Vagina (tissue), 2 donors: ENCODE measurements at regions not wholly inside any gene's neighbourhood (a gene's known extent, or its start where the extent isn't known, plus 50 kb on each side); places are given as distances from the start of the nearest gene placed in this dataset.

Experiments
- POLR2A ChIP-seq, 2 donors: fragments of 450-650 bp; IDR thresholded peaks; one replicate each; pipeline ENCODE4 v1.6.1; 2017; ENCODE audit warnings: antibody characterized with exemption in 2 of 2, mild to moderate bottlenecking in 2 of 2, moderate library complexity in 2 of 2
- TF ChIP-seq, protein P1 (sequence below), 3 experiments: fragments of 450-650 bp in 2 of 3; fragments of 200-600 bp in 1 of 3; sonication (generic) in 1 of 3; IDR thresholded peaks; one replicate each; pipeline ENCODE4 v1.5.1; 2017 to 2019; ENCODE audit warnings: antibody characterized with exemption in 3 of 3, mild to moderate bottlenecking in 2 of 3, moderate library complexity in 2 of 3

DNA sequence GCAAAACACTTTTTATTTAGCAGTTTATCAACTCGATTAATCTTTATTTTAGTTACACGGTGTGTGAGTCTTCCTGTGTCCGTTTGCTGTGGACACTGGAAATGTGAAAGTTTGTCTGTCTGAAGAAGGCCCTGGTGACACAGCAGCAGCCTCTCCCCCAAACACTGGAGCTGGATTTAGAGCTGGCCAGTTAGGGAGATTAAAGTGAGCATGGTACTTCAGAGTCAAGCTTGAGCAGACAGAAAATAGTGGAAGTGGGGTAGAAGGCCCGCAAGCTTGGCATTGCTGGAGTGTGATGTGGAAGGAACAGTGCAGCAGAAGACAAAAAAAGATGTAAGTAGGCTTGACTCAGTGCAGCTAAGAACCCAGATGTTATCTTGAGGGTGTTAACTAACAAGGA is 85.9 kb downstream of the POM121L12 start:
- TF ChIP-seq, protein P1, sequence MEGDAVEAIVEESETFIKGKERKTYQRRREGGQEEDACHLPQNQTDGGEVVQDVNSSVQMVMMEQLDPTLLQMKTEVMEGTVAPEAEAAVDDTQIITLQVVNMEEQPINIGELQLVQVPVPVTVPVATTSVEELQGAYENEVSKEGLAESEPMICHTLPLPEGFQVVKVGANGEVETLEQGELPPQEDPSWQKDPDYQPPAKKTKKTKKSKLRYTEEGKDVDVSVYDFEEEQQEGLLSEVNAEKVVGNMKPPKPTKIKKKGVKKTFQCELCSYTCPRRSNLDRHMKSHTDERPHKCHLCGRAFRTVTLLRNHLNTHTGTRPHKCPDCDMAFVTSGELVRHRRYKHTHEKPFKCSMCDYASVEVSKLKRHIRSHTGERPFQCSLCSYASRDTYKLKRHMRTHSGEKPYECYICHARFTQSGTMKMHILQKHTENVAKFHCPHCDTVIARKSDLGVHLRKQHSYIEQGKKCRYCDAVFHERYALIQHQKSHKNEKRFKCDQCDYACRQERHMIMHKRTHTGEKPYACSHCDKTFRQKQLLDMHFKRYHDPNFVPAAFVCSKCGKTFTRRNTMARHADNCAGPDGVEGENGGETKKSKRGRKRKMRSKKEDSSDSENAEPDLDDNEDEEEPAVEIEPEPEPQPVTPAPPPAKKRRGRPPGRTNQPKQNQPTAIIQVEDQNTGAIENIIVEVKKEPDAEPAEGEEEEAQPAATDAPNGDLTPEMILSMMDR (IDR thresholded peaks at IDR 0.05), result no peak
- TF ChIP-seq POLR2A (IDR thresholded peaks at IDR 0.05), result no peak
